ENCODE measurements at regions not wholly inside any gene's neighbourhood (a gene's known extent, or its start where the extent isn't known, plus 50 kb on each side); places are given as distances from the start of the nearest gene placed in this dataset.

- TF ChIP-seq SUZ12 (IDR thresholded peaks at IDR 0.05; ENCODE audit: low read length) (no peak), POLR2A (IDR thresholded peaks at IDR 0.05; ENCODE audit: control extremely low read depth in 1 of 2, low read depth in 2 of 2, low read length in 2 of 2) (no peak), KDM5A (IDR thresholded peaks at IDR 0.05; ENCODE audit: low read length) (no peak), TCF12 (IDR thresholded peaks at IDR 0.05; ENCODE audit: low read depth, low read length) (no peak), CTCF (IDR thresholded peaks at IDR 0.05; ENCODE audit: control extremely low read depth in 1 of 3, insufficient read depth in 1 of 3, low read depth in 1 of 3, low read length in 3 of 3) (no peak)
These were observed 89.2 kb upstream of the LRATD1 start for GRCh38 chr2:14543284-14543683.

Measured in H1 (cell line).